Panc1 (cell line): ENCODE measurements at regions not wholly inside any gene's neighbourhood (a gene's known extent, or its start where the extent isn't known, plus 50 kb on each side); places are given as distances from the start of the nearest gene placed in this dataset.

Experiments used
- ATAC-seq: fragments of 200-7000 bp; cut with Tn5 transposase; 2 replicates; pipeline ENCODE4 v1.9.1; 2020; ENCODE audit warnings: mild to moderate bottlenecking, moderate library complexity
- BruUV-seq: library from RNA; stranded (reverse); fragments of 400-500 nt; replicated peaks from 2 replicates; lab custom pipeline; 2021; lab: Mats Ljungman, UMichigan
- CTCF ChIA-PET: fragments of 300-600 bp; sonication (Branson Sonifier 250); formaldehyde crosslinking; loops from one replicate; lab custom pipeline; 2022; ENCODE audit warnings: antibody characterized with exemption; lab: Charles Lee
- POLR2A ChIA-PET: fragments of 300-600 bp; sonication (Branson Sonifier 250); formaldehyde crosslinking; loops from one replicate; lab custom pipeline; 2022; ENCODE audit warnings: antibody characterized with exemption; lab: Charles Lee
- DNase-seq: peaks from one replicate; pipeline ENCODE4 v3.0.0-alpha.2; 2010; ENCODE audit warnings: low read depth, low spot score
- H3K27ac ChIP-seq: 2 replicates; pipeline ENCODE4 v1.5.1; 2011; ENCODE audit warnings: mild to moderate bottlenecking, low read length, inconsistent platforms
- H3K27me3 ChIP-seq: fragments of 200-500 bp; sonication (Bioruptor generic); 2 replicates; pipeline ENCODE4 v1.6.0; 2014; ENCODE audit warnings: low read length, inconsistent platforms; ENCODE audit not compliant: control insufficient read depth, insufficient read depth
- H3K36me3 ChIP-seq: fragments of 200-500 bp; sonication (Bioruptor generic); 2 replicates; pipeline ENCODE4 v1.5.1; 2014; ENCODE audit warnings: inconsistent platforms, mild to moderate bottlenecking, low read length, moderate library complexity; ENCODE audit not compliant: control insufficient read depth, insufficient read depth
- H3K4me1 ChIP-seq: 2 replicates; pipeline ENCODE4 v1.5.1; 2011; ENCODE audit warnings: inconsistent platforms, mild to moderate bottlenecking, low read length, moderate library complexity; ENCODE audit not compliant: control insufficient read depth, insufficient read depth
- H3K4me3 ChIP-seq, 2 experiments: 2 replicates each; pipeline ENCODE4 v1.5.1; 2011 to 2012; ENCODE audit warnings: low read depth in 2 of 2, low read length in 2 of 2, mild to moderate bottlenecking in 2 of 2, inconsistent platforms in 1 of 2, moderate library complexity in 1 of 2
- H3K9me3 ChIP-seq: fragments of 200-500 bp; sonication (Bioruptor generic); 2 replicates; pipeline ENCODE4 v1.5.1; 2014; ENCODE audit warnings: low read depth, mild to moderate bottlenecking, inconsistent platforms, low read length, moderate library complexity; ENCODE audit not compliant: control insufficient read depth, insufficient read depth
- POLR2AphosphoS5 ChIP-seq: IDR thresholded peaks from 2 replicates; pipeline ENCODE4 v1.6.1; 2012; ENCODE audit warnings: mild to moderate bottlenecking, low read depth, low read length, moderate library complexity
- REST ChIP-seq, 2 experiments: IDR thresholded peaks; 2 replicates each; pipeline ENCODE4 v1.6.1; 2011 to 2012; ENCODE audit warnings: low read depth in 2 of 2, control low read depth in 1 of 2, low read length in 1 of 2, mild to moderate bottlenecking in 1 of 2, moderate library complexity in 1 of 2; ENCODE audit not compliant: insufficient read depth in 1 of 2
- SIN3A ChIP-seq: IDR thresholded peaks from 2 replicates; pipeline ENCODE4 v1.6.1; 2012; ENCODE audit warnings: low read depth, mild to moderate bottlenecking, low read length, moderate library complexity, borderline replicate concordance; ENCODE audit not compliant: insufficient read depth
- TCF7L2 ChIP-seq: IDR thresholded peaks from 2 replicates; pipeline ENCODE4 v1.6.1; 2011; ENCODE audit warnings: mild to moderate bottlenecking, low read depth, low read length, inconsistent platforms
- in situ Hi-C: cut with HindIII; loops from 2 replicates; pipeline ENCODE4 v1.10.0; 2016; ENCODE audit warnings: low sequenced_read_pairs, low pct_unique_long_range_greater_than_20kb
- intact Hi-C: fragments of 100-400 bp; cut with micrococcal nuclease; formaldehyde crosslinking; loops from one replicate; pipeline ENCODE4 v1.10.0; 2022; ENCODE audit not compliant: unreplicated experiment
- TF ChIP-seq, protein P1 (sequence below): fragments of 450-650 bp; IDR thresholded peaks from 2 replicates; pipeline ENCODE4 v1.5.1; 2017; ENCODE audit warnings: mild to moderate bottlenecking

- DNase-seq, result no peak
- Histone ChIP-seq H3K27me3 (0 out of 2 replicates have a peak, but pooled peaks cover 2% of the 10 kb centered on the region), H3K9me3 (no peaks in the 10 kb centered on the region), H3K36me3 (no peaks in the 10 kb centered on the region), H3K4me3 (no peak overlapping the region), H3K27ac (no peak overlapping the region), H3K4me1 (no peaks in the 10 kb centered on the region)
- ChIA-PET CTCF (no interaction called here), POLR2A (no interaction called here)
- no TSS peak for BruUV-seq
- in situ Hi-C loops, result no loop called here
- TF ChIP-seq SIN3A (no peak), TCF7L2 (no peak), POLR2AphosphoS5 (no peak), REST (IDR thresholded peaks at IDR 0.05; ENCODE audit: insufficient read depth in 1 of 2, low read depth in 2 of 2, low read length in 1 of 2) (no peak)
- TF ChIP-seq, protein P1, sequence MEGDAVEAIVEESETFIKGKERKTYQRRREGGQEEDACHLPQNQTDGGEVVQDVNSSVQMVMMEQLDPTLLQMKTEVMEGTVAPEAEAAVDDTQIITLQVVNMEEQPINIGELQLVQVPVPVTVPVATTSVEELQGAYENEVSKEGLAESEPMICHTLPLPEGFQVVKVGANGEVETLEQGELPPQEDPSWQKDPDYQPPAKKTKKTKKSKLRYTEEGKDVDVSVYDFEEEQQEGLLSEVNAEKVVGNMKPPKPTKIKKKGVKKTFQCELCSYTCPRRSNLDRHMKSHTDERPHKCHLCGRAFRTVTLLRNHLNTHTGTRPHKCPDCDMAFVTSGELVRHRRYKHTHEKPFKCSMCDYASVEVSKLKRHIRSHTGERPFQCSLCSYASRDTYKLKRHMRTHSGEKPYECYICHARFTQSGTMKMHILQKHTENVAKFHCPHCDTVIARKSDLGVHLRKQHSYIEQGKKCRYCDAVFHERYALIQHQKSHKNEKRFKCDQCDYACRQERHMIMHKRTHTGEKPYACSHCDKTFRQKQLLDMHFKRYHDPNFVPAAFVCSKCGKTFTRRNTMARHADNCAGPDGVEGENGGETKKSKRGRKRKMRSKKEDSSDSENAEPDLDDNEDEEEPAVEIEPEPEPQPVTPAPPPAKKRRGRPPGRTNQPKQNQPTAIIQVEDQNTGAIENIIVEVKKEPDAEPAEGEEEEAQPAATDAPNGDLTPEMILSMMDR, result no peak
- intact Hi-C loops, result no loop called here
- ATAC-seq, result no peak
These were observed 73.8 kb downstream of the AQP4 start for GRCh38 chr18:26791676-26792075.

DNA sequence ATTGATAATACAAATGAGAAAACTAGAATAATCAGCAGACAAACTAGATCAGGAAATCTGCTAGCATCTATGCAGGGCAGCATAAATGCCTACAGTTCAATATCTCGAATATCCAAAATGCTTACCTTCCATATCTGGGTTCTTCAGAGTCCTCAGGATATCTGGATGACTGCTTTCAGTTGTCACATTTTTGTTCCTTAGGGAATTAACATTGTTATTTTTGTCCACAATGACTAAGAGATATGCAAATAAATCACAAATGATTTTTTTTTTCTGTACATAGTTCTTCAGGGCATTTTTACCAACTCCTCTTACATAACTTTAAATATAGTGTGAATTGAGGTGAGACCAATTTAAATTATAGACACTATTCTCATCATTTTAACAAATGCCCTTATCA lies 80.9 kb downstream of the AQP4 start:
- H3K9me3 ChIP-seq, result no peaks in the 10 kb centered on the region
- H3K36me3 ChIP-seq, result no peaks in the 10 kb centered on the region
- DNase-seq (no peak), ATAC-seq (no peak)
- 0 out of 2 replicates have a peak, but pooled peaks cover 2% of the 10 kb centered on the region for H3K27me3 ChIP-seq
- in situ Hi-C loops, result no loop called here
- no peak overlapping the region for H3K27ac ChIP-seq
- TF ChIP-seq, protein P1, result no peak
- TF ChIP-seq REST (IDR thresholded peaks at IDR 0.05; ENCODE audit: insufficient read depth in 1 of 2, low read depth in 2 of 2, low read length in 1 of 2), result no peak
- POLR2A ChIA-PET, result no interaction called here
- CTCF ChIA-PET, result interaction anchor here (0.5 kb wide), 1 partner anchor 399 kb away, joined by 3 read pairs; no protein-coding TSS in a partner anchor
- BruUV-seq, result no TSS peak
- intact Hi-C loops, result no loop called here
- no peaks in the 10 kb centered on the region for H3K4me1 ChIP-seq
- H3K4me3 ChIP-seq, result no peak overlapping the region
